HEK293 (cell line): ENCODE measurements at regions not wholly inside any gene's neighbourhood (a gene's known extent, or its start where the extent isn't known, plus 50 kb on each side); places are given as distances from the start of the nearest gene placed in this dataset.

Experiments used
- ZBTB8A ChIP-seq: fragments of 450-650 bp; formaldehyde crosslinking; IDR thresholded peaks from 2 replicates; pipeline ENCODE4 v1.5.1; 2016; ENCODE audit warnings: missing biosample characterization, missing genetic modification characterization
- TF ChIP-seq, protein P1 (sequence below): fragments of 450-650 bp; formaldehyde crosslinking; IDR thresholded peaks from 2 replicates; pipeline ENCODE4 v1.5.1; 2016; ENCODE audit warnings: missing biosample characterization, missing genetic modification characterization
- TF ChIP-seq, protein P2 (sequence below): fragments of 450-650 bp; formaldehyde crosslinking; IDR thresholded peaks from 2 replicates; pipeline ENCODE4 v1.5.1; 2016; ENCODE audit warnings: missing biosample characterization, missing genetic modification characterization

DNA sequence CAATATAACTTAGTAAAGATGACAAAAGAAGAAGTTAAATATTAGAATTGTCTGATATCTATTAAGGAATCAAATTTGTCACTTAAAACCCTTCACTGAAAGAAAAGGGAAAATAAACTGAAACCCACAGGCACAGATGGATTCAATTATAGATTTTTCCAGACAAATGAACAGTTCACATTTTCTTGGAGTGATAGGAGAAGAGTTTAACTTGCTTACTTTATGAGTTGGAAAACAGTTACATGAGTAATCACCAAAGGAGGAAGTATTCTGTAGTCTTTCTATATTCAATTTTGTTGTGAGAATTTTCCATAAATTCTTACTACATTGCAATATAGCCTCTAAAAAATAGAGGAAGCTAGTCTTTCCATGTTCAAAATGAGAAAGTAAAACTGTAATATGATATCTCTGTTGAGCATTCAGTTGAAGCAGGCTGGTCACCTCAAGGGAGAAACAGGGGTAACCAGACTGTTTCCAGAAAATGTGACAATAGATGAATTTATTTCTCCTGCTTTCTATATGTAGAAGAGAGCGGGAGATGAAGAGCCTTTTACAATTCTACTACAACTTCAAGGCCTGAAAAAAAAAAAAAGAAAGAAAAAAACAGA lies 330.3 kb upstream of the EPHA5 start:
- TF ChIP-seq, protein P1, sequence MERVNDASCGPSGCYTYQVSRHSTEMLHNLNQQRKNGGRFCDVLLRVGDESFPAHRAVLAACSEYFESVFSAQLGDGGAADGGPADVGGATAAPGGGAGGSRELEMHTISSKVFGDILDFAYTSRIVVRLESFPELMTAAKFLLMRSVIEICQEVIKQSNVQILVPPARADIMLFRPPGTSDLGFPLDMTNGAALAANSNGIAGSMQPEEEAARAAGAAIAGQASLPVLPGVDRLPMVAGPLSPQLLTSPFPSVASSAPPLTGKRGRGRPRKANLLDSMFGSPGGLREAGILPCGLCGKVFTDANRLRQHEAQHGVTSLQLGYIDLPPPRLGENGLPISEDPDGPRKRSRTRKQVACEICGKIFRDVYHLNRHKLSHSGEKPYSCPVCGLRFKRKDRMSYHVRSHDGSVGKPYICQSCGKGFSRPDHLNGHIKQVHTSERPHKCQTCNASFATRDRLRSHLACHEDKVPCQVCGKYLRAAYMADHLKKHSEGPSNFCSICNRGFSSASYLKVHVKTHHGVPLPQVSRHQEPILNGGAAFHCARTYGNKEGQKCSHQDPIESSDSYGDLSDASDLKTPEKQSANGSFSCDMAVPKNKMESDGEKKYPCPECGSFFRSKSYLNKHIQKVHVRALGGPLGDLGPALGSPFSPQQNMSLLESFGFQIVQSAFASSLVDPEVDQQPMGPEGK (tag by site-specific recombination) = no peak
- TF ChIP-seq, protein P2, sequence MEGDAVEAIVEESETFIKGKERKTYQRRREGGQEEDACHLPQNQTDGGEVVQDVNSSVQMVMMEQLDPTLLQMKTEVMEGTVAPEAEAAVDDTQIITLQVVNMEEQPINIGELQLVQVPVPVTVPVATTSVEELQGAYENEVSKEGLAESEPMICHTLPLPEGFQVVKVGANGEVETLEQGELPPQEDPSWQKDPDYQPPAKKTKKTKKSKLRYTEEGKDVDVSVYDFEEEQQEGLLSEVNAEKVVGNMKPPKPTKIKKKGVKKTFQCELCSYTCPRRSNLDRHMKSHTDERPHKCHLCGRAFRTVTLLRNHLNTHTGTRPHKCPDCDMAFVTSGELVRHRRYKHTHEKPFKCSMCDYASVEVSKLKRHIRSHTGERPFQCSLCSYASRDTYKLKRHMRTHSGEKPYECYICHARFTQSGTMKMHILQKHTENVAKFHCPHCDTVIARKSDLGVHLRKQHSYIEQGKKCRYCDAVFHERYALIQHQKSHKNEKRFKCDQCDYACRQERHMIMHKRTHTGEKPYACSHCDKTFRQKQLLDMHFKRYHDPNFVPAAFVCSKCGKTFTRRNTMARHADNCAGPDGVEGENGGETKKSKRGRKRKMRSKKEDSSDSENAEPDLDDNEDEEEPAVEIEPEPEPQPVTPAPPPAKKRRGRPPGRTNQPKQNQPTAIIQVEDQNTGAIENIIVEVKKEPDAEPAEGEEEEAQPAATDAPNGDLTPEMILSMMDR (tag by site-specific recombination) = no peak
- no peak for TF ChIP-seq ZBTB8A (tag by site-specific recombination)
